Central memory CD8-positive, alpha-beta T cell (primary cell): ENCODE measurements at regions not wholly inside any gene's neighbourhood (a gene's known extent, or its start where the extent isn't known, plus 50 kb on each side); places are given as distances from the start of the nearest gene placed in this dataset.
A peak's percentile ranks its signal among the peaks of the same experiment; 100 is the strongest.

Experiments
- ATAC-seq: fragments of 150-1000 bp; cut with Tn5 transposase; replicated peaks from 2 replicates; pipeline ENCODE4 v1.10.0; 2022; ENCODE audit warnings: mild to moderate bottlenecking, moderate FRiP score, moderate number of reproducible peaks; ENCODE audit not compliant: poor library complexity, severe bottlenecking; ENCODE audit errors: extremely low read depth
- DNase-seq, 2 donors: peaks; one replicate each; pipeline ENCODE4 v3.0.0; 2021; ENCODE audit warnings: low spot score in 2 of 2
- H3K27ac Mint-ChIP-seq: one replicate; pipeline ENCODE4 v1.8.0; 2022; ENCODE audit warnings: low read depth, mild to moderate bottlenecking, moderate library complexity, mixed read lengths
- H3K27me3 Mint-ChIP-seq: one replicate; pipeline ENCODE4 v1.8.0; 2022; ENCODE audit warnings: mixed read lengths
- H3K36me3 Mint-ChIP-seq: one replicate; pipeline ENCODE4 v1.8.0; 2022; ENCODE audit warnings: mild to moderate bottlenecking, moderate library complexity, mixed read lengths; ENCODE audit not compliant: insufficient read depth
- H3K4me1 Mint-ChIP-seq: one replicate; pipeline ENCODE4 v1.8.0; 2022; ENCODE audit warnings: mixed read lengths
- H3K4me3 Mint-ChIP-seq: one replicate; pipeline ENCODE4 v1.8.0; 2022; ENCODE audit warnings: mild to moderate bottlenecking, moderate library complexity, mixed read lengths
- H3K9me3 Mint-ChIP-seq: one replicate; pipeline ENCODE4 v1.8.0; 2022; ENCODE audit warnings: mixed read lengths

DNA sequence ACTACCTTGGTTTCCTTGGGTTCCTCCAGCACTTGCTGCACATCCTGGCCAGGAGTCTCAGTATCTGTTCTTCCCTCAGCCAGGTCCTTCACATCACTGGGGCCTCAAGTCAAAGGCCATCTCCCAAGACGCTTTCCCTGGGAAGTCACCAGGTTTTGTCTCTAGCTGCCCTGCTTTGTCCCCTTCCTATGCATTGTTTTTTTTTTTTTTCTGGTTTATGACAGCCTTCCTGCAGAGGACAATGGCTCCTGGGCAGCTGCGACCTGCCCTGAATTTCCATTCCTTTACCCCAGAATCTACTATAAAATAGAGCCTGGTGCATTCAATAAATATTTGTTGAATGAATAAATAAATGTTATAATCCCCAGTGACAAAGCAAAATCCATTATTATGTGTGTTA, 687.3 kb downstream of the QKI start:
- DNase-seq: no peak
- H3K9me3 Mint-ChIP-seq: no peaks in the 10 kb centered on the region

GRCh38 chr6:164099269-164099865, 684.8 kb downstream of the QKI start:
- H3K27me3 Mint-ChIP-seq: peaks cover 8% of the 10 kb centered on the region
- DNase-seq (no peak), ATAC-seq (no peak)
- no peaks in the 10 kb centered on the region for H3K9me3 Mint-ChIP-seq
- no peaks in the 10 kb centered on the region for H3K4me1 Mint-ChIP-seq
- no peaks in the 10 kb centered on the region for H3K36me3 Mint-ChIP-seq
- H3K4me3 Mint-ChIP-seq: no peak overlapping the region
- no peak overlapping the region for H3K27ac Mint-ChIP-seq

More for the DNA sequence above, 687.3 kb downstream of the QKI start:
- no peak for ATAC-seq
- H3K27ac Mint-ChIP-seq: no peak overlapping the region
- no peaks in the 10 kb centered on the region for H3K36me3 Mint-ChIP-seq
- H3K4me3 Mint-ChIP-seq: no peak overlapping the region
- H3K27me3 Mint-ChIP-seq: peaks cover 8% of the 10 kb centered on the region
- no peaks in the 10 kb centered on the region for H3K4me1 Mint-ChIP-seq

DNA sequence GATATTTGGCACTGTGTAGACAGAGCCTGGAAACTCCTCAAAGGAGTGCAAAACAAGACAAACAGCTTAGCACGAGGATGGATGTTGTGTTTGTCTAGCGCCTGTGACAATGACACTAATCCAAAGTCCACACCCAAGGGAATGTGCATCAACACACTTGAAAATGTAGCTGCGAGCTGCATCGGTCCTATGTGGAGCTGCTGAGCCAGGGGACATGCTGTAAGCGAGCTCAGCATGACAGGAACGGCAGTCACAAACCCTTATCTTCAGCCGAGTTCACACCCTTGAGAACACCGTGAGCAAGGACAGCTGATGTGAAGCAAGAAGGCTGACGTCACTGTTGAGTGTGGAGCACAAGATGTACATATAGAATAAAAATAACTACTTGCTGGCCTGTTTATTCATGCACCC, 684.3 kb downstream of the QKI start:
- ATAC-seq: no peak
- no peak overlapping the region for H3K4me3 Mint-ChIP-seq

DNA sequence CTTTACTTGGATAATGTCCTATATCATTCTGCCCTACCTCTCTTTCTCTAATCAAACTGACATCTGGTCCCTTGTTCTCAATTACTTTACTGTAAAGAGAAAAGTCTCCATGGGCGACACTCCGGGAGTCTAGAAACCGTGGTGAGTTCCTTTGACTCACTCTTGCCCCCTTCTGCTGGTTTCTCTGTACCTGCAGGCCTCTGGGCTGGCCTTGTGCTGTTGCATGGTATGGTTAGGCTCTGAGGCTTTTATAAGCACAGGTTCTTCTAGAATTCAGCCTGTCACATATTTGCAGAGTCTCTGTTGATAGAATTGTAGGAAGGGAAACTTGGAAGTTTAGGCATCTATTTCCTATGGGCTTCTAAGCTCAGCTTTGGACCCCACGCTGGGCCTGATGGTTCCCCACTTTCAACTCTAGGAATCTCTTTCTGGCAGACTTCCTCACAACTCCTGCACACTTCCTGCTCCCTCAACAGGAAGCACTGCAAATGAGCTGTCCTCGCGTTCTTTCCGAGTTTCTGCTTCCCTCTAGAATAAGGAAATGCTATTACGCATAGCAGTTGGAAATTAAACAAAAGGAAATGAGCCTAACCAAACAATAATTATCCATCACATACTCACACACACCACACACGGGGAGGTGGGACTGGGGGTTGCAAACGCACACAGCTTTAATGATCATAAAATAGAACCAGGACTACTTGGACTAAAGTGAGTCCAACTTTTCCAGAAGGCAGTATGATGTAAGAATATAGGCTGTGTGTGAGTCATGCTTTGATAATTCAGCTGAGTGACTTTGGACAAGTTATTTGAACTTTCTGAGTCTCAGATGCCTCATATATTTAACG, 683.3 kb downstream of the QKI start:
- H3K36me3 Mint-ChIP-seq: no peaks in the 10 kb centered on the region
- DNase-seq: no peak
- no peak overlapping the region for H3K4me3 Mint-ChIP-seq
- no peak overlapping the region for H3K27ac Mint-ChIP-seq
- no peak for ATAC-seq
- no peaks in the 10 kb centered on the region for H3K4me1 Mint-ChIP-seq
- no peaks in the 10 kb centered on the region for H3K9me3 Mint-ChIP-seq
- peaks cover 8% of the 10 kb centered on the region for H3K27me3 Mint-ChIP-seq

More for the DNA sequence above, 684.3 kb downstream of the QKI start:
- Mint-ChIP-seq H3K4me1 (no peaks in the 10 kb centered on the region), H3K27ac (no peak overlapping the region), H3K9me3 (no peaks in the 10 kb centered on the region), H3K27me3 (peaks cover 8% of the 10 kb centered on the region), H3K36me3 (no peaks in the 10 kb centered on the region)
- no peak for DNase-seq

DNA sequence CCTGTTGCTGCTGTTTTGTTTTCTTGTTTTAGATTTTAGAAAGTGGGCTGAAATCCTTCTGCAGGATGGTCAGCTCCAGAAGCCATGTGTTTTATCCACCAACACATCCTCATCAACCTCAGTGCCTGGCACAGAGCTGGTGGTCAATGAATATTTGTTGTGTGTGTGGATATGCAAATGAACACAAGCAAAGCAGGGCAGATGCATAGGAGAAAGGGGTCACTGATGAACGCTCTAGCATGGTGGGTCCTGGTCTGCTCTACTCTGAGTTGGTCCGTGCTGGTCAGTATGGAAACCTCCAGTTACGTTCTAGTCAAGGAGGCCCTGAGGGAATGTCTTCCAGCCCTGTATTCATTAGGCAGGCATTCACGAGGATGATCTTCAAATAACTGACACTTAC, 682.5 kb downstream of the QKI start:
- no peak for DNase-seq
- peaks cover 5% of the 10 kb centered on the region for H3K9me3 Mint-ChIP-seq
- H3K36me3 Mint-ChIP-seq: no peaks in the 10 kb centered on the region
- ATAC-seq: no peak
- H3K27ac Mint-ChIP-seq: no peak overlapping the region
- peaks cover 6% of the 10 kb centered on the region for H3K27me3 Mint-ChIP-seq
- H3K4me3 Mint-ChIP-seq: no peak overlapping the region
- H3K4me1 Mint-ChIP-seq: no peaks in the 10 kb centered on the region

DNA sequence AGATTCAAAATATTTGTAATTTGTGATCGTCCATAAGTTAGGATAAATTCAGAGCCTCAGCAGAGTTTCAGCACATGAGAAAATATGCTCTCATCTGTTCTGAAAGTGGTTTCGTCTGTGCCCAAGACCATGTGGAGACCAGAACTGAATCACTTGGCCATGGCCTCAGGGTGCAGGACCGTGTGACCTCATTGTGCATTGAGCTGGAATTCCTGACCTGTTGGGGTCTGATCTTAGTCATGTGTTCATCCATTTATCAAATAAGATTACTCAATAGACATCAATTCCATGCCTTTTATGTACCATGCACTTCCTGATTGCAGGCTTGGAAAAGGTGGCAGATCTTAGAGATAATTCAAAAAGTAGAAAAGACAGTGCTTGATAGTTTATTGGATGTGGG, 680.5 kb downstream of the QKI start:
- no peak overlapping the region for H3K27ac Mint-ChIP-seq
- no peak for ATAC-seq
- H3K4me3 Mint-ChIP-seq: no peak overlapping the region
- no peaks in the 10 kb centered on the region for H3K27me3 Mint-ChIP-seq
- peaks cover 6% of the 10 kb centered on the region for H3K9me3 Mint-ChIP-seq
- no peaks in the 10 kb centered on the region for H3K36me3 Mint-ChIP-seq
- DNase-seq: no peak
- H3K4me1 Mint-ChIP-seq: no peaks in the 10 kb centered on the region

- peaks cover 17% of the 10 kb centered on the region for H3K4me1 Mint-ChIP-seq
- ATAC-seq (no peak), DNase-seq (no peak)
- no peak overlapping the region for H3K27ac Mint-ChIP-seq
- H3K9me3 Mint-ChIP-seq: peaks cover 11% of the 10 kb centered on the region
- no peaks in the 10 kb centered on the region for H3K36me3 Mint-ChIP-seq
- H3K4me3 Mint-ChIP-seq: no peak overlapping the region
- peaks cover 13% of the 10 kb centered on the region for H3K27me3 Mint-ChIP-seq
These were observed 673.4 kb downstream of the QKI start for GRCh38 chr6:164087870-164088269.

DNA sequence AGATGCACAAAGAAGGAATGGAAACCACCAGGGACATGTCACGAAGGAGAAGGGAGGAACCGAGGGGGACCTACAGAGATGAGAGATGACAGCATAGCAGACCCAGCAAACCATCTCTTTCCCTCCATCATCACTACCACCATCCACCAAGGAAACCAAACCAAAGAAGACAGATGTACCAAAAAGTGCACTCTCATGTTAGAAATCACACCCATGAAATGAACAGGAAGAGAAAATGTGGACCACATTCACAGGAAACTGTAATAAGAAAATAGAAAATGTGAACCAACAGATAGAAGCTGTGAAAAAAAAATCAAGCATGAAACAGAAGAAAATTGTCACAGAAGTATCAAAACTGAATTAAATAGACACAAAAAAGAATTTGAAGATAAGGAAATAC, 672.7 kb downstream of the QKI start:
- no peak for DNase-seq
- no peak overlapping the region for H3K4me3 Mint-ChIP-seq

DNA sequence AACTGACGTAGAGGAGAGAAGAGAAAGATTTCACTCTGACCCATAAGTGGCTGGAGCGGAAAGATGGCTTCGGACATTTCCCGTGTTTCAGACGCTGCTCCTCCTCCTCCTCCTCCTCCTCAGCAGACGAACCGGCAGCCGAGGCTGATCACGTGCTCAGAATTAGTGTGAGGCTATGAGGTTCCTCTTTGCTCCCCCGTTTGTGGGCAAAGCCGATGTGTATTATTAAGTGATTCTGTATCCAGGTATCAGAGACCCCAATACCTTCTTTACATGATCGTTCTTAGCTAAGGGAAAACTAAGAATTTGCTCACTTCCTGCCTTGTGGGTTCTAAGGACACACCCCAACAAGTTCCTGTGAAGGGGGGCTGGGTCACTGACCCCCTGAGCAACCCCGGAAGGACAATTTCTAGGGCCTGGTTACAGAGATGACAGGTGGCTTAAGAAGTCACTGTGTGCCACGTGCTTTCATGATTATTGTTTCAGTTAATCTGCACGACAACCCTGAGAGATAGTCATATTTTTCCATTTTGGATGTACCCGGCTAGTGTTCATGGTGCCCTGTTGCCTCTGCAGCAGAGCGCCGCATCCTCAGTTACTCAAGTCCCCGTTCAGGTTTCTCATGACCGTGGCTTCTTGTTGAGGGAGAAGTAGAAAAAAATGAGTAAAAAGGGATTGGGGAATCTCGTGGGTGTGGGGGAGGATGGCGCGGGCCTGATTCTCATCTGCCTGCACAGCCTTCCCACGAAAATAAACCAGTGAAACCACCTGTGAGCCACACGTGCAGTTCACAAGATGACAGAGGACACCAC, 671.8 kb downstream of the QKI start:
- Mint-ChIP-seq H3K27ac (no peak overlapping the region), H3K4me3 (peak overlapping the region; percentile 40), H3K4me1 (peaks cover 17% of the 10 kb centered on the region), H3K27me3 (peaks cover 19% of the 10 kb centered on the region), H3K9me3 (peaks cover 5% of the 10 kb centered on the region), H3K36me3 (no peaks in the 10 kb centered on the region)
- ATAC-seq (no peak), DNase-seq (no peak)

More for the DNA sequence above, 672.7 kb downstream of the QKI start:
- ATAC-seq: no peak
- Mint-ChIP-seq H3K36me3 (no peaks in the 10 kb centered on the region), H3K27me3 (peaks cover 13% of the 10 kb centered on the region), H3K27ac (no peak overlapping the region), H3K4me1 (peaks cover 17% of the 10 kb centered on the region), H3K9me3 (peaks cover 8% of the 10 kb centered on the region)

DNA sequence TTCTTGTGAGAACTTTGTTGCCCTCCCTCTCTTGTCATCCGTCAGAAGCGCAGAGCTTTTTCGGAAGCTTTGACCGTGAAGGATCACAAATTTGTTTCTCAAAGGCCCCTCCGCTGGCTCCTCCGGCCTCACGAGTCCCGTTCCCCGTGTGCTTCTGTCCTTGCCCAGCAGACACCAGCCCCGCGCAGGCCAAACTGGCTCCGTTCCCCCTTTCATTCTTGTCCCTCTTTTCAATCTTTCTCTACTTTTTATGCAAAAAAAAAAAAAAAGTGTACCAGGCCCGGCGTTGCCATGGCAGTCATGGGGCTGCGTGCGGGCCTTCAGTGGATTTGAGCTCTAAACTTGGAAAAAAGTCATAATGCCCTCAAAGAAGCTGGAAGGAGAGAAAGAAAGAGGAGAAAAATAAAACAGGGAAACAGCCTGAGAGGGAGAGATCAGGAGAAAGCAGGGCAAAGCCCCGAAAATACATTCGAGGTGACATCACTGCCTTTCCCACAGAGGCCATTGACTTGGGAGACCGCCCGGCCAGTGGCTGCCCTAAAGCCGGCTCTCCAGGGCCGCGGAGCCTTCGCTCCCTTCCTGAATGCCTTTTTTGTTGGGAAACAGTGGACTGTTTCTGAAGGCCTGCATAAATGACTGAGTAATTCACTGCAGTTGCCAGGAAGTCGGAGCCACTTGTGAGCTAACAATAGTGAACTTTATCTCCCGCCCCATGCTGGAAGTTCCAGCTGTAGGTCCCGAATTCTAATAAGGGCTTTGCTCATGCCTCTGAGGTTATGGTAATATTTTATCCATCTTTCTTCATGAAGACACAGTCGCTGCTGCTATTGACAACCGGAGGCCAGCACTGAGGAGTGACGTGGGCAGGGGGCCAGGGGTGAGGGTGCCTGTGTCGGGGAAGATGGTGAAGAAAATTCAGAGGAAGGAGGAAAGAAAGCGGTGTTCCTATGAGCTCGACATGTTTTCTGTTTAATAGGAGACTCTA, 670.9 kb downstream of the QKI start:
- H3K4me3 Mint-ChIP-seq: peak overlapping the region; percentile 40

DNA sequence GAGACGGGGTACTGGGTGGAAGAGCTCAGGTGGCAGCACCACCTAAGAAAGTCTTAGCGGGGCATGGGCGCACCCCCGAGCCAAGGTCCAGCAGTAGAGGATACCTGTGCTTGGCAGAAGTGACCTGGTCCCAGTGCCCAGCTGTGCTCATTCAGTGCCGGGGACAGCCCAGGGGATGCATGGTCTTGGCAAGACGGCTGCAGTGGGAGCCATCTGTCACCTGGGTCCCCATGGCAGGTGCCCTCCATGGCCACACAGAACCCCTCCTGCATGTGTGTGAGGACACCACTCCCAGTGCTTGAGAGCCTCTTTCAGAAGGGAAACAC, 664.7 kb downstream of the QKI start:
- DNase-seq (no peak), ATAC-seq (no peak)
- peaks cover 6% of the 10 kb centered on the region for H3K9me3 Mint-ChIP-seq
- H3K27ac Mint-ChIP-seq: no peak overlapping the region
- H3K4me1 Mint-ChIP-seq: peaks cover 4% of the 10 kb centered on the region
- H3K4me3 Mint-ChIP-seq: no peak overlapping the region
- H3K27me3 Mint-ChIP-seq: peaks cover 15% of the 10 kb centered on the region
- no peaks in the 10 kb centered on the region for H3K36me3 Mint-ChIP-seq

More for the DNA sequence above, 670.9 kb downstream of the QKI start:
- no peak for ATAC-seq
- Mint-ChIP-seq H3K9me3 (peaks cover 5% of the 10 kb centered on the region), H3K36me3 (no peaks in the 10 kb centered on the region), H3K27ac (no peak overlapping the region), H3K27me3 (peaks cover 26% of the 10 kb centered on the region), H3K4me1 (peaks cover 17% of the 10 kb centered on the region)
- DNase-seq: no peak
